ENCODE measurements at regions not wholly inside any gene's neighbourhood (a gene's known extent, or its start where the extent isn't known, plus 50 kb on each side); places are given as distances from the start of the nearest gene placed in this dataset.

- no peak for DNase-seq
Observed at GRCh38 chr3:55341502-55342031, 145.5 kb downstream of the WNT5A start.

DNA sequence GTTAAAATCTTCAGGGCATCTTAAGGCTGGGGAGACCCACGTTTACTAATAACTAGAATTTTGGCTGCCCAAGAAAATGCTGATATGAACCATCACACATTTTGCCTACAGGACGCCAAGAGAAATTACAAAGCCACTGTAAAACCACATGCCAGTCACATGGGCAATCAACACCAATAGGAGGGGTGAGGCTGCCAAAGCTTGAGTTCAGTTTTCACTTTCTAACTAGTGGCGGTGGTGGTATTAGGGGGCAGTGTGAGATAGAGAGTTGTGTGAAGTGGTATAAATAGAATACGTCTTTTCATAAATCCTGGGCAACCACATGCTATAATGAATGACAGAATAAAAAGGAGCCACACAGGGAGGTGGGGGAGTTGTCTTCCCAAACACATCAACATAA, 147.3 kb downstream of the WNT5A start:
- no peak for DNase-seq

GRCh38 chr3:55339390-55339789, 147.7 kb downstream of the WNT5A start:
- DNase-seq: no peak

DNA sequence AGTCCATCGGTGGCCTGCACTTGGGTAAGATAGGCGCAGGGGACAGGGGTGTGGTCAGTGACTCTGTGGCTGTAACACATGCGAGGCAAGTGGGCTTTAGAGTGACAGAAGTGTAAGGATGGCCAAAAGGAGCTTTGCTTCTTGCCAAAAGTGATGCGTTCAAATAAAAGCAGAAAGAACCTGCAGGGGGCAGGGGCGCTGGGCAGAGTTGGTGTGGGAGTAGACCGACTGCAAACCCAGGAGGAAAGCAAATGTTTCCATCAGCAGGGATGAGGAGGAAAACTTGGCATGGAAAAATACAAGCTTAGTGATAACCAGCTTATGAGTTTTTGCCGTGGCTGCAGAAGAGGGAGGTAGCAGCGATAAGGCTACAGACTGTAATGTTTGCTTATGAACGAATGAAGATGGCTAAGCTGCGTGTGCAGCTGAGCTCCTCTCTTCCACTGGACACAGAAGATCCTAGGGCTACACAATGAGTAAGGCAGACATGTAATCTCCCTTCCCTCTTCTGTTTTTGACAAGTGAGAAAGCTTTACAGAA, 149.4 kb downstream of the WNT5A start:
- no peak for DNase-seq

DNA sequence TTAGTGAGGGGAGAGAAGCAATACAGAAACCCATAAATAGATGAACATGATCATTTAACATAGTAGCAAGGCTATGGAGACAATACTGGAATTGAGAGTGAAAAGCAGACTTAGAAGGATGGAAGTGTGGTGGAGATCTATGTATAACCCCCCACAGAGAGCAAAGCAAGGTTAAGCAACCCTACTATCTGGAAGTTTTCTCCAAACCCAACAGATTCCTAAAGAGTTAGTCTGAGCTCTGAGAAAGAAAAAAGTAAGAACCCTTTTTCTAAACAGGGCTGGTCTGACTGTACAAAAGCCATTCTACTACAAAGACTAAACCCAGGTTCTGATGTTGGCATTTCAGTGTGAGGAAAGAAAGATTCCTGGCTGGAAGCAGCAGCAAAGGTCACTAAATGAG, 153.2 kb downstream of the WNT5A start:
- no peak for DNase-seq

GRCh38 chr3:55333046-55333445, 154.1 kb downstream of the WNT5A start:
- no peak for DNase-seq

DNA sequence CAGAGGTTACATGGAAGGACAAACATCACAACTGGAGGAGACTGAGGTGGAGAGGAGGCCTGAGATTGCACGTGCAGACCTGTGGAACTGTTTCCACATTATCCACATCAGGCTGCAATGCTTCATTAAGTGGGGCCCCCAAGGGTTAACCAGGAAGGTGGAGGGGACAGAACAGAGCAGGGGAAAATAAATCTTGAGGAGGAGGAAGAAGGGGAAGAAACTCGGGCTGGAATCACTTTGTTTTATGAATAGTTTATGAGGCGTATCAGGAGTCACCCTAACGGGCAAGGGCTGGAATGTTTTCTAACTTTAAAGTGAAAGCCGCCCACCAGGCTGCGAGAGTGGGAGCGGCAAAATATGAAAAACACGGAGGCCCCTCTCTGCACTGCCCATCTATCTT, 154.9 kb downstream of the WNT5A start:
- DNase-seq: no peak

DNA sequence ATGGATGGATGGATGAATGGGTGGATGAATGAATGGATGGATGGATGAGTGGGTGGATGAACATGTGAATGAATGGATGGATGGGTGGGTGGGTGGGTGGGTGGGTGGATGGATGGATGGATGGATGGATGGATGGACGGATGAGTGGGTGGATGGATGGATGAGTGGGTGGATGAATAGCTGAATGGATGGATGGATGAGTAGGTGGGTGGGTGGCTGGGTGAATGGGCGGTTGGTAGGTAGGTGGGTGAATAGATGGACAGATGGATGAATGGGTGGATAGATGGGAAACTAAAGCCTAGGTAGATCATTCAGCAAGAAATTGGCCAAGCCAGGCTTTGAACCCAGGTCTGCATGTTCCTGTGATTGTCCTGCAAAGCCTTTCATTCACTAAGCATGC, 155.6 kb downstream of the WNT5A start:
- no peak for DNase-seq

DNA sequence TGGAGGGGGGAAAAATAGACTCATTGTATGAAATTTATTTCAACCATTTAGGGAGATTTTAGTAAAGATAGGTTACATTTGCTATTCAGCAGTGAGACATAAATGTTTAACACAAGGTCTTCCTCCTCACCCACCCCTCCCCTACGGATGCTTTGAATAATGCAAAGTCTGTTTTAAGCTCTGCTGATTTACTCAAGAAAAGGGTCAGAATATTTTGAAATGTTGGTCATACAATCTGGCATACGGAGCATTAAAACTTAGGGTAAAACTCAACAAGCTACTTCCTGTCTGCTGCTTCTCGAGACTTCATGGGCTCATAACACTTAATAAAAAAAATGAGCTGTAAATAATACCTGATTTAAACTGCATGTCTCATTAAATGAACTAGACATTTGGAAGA, 156.3 kb downstream of the WNT5A start:
- DNase-seq: no peak

DNA sequence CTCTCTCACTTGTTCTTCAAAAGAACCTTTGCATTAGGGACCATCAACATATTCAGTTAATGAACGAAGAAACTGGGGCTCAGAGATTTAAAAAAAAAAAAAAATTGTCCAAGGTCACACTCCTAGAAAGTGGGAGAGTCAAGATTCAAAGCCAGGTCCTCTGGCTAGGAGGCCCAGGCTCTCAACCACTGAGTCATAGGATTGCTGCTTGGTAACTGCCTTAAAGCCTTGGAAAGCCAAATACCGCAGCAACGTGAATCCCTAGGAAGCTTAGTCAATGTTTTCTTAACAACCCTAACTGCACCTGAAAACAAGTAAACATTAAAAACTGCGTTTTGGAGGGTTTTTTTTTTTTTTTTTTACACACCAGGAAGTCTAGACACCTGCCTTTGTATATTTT, 156.8 kb downstream of the WNT5A start:
- DNase-seq: no peak

GRCh38 chr3:55329849-55330248, 157.3 kb downstream of the WNT5A start:
- no peak for DNase-seq

DNA sequence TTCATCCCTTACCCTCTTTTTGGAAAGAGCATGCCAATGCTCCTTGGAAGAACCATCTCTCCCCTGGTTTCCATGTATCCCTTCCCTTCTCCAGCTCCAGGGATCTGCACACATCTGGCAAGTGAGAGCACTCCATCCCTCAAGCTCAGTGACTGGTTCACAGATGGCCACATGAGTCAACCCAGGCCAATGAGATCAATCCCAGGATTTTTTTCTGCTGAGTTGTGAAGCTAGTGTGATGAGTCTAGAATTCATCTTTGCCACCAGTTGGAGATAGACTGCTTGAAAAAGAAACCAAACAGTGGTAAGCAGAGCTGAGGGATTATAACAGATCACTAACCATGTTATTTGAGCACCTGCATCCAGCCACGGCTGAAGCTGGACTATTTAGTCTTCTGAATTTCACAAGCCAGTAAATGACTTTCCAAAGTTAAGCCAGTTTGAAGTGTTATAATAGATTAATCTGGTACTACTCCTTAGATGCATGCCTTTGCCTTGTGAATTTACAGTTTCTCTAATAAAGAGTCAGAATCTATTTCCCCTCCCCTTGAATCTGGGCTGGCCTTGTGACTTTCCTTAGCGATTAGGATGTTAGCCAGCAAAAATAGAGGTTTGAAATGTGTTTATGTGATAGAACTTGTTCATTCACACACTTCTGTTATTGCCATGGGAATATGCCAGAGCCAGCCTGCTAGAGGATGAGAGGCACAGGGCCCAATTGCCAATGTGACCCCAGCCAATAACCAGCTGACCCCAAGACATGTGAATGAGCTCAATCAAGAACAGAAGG, 159.8 kb downstream of the WNT5A start:
- DNase-seq: no peak

DNA sequence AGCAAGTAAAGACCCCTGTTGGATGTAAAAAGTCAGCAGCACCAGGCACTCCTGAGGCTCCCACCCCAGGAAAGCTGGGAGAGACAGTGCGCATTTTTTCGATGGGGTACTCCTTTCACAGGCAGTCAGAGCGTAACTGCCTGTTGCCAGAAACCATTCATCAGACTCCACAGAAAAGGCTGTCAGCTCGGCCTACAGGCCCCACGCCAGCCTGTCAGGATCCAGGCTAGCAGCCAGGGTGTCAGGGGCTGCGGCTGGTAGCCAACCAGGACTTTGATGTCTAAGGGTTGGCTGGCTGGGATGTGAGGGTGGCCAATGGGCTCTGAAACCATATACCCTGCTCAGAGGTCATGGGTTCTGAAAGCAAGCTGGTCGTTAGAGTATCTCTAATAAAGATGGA, 164.5 kb downstream of the WNT5A start:
- no peak for DNase-seq

DNA sequence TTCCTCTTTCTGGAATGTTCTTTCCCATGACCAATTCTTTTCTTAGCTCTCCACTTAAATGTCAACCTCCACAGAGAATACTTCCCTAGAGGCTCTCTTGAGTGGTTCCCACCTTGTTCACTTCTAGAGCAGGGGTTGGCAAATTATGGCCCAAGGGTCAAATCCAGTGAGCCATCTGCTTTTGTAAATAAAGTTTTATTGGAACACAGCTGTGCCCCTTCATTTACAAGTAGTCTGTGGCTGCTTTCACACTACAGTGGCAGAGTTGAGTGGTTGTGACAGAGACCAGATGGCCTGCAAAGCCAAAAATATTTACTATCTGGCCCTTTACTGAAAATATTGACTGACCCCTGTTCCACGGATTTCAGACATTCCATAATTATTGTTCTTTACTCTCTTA, 166.2 kb downstream of the WNT5A start:
- DNase-seq: no peak

- no peak for DNase-seq
Observed at GRCh38 chr3:55315396-55315795, 171.7 kb downstream of the WNT5A start.

- no peak for DNase-seq
Observed at GRCh38 chr3:55313666-55314065, 173.4 kb downstream of the WNT5A start.

DNA sequence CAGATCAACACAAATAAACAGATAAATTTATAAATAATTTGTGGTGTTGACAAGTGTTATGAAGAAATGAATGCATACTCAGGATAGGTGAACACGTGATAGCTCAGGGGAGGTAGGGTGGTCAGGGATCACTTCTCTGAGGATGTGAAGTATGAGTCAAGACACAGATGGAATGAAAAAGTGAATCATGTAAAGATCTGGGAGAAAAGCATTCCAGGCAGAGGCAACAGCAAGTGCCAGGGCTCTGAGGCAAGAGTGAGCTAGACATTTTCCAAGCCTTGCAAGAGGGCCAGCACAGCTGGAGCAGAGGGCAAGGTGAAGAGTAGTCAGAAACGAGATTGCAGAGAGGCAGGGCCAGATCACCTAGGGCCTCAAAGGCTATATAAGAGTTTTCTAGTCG, 177.8 kb downstream of the WNT5A start:
- no peak for DNase-seq

GRCh38 chr3:55307622-55308021, 179.5 kb downstream of the WNT5A start:
- DNase-seq: no peak

GRCh38 chr3:55305696-55306485, 181.2 kb downstream of the WNT5A start:
- no peak for DNase-seq

GRCh38 chr3:55300701-55301100, 186.4 kb downstream of the WNT5A start:
- DNase-seq: no peak

GRCh38 chr3:55297706-55298105, 189.4 kb downstream of the WNT5A start:
- DNase-seq: no peak

GRCh38 chr3:55297245-55297644, 189.9 kb downstream of the WNT5A start:
- no peak for DNase-seq

GRCh38 chr3:55296791-55297190, 190.3 kb downstream of the WNT5A start:
- no peak for DNase-seq

DNA sequence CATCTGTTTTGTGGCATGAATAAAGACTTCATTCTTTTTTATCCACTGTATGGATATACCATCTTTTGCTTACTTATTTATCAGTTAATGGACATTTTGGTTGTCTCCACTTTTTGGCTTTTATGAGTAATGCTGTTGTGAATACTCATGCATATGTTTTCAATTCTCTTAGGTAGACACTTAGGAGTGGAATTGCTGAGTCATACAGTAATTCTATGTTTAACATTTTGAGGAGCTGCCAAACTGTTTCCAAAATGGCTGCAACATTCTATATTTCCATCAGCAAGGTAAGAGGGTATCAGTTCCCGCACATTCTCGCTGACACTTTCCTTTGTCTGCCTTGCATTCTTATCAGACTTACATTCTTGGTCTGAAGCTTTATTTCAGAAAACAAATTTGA, 191.1 kb downstream of the WNT5A start:
- no peak for DNase-seq
